ENCODE measurements at regions not wholly inside any gene's neighbourhood (a gene's known extent, or its start where the extent isn't known, plus 50 kb on each side); places are given as distances from the start of the nearest gene placed in this dataset.

GRCh38 chr5:8851101-8851500, 694.8 kb downstream of the SEMA5A start:
- TF ChIP-seq POLR2A (IDR thresholded peaks at IDR 0.05) (no peak), CTCF (IDR thresholded peaks at IDR 0.05 in 8 of 11, conservative IDR thresholded peaks at IDR 0.05 in 3 of 11) (no peak), POLR2AphosphoS5 (IDR thresholded peaks at IDR 0.05) (no peak)
